ENCODE measurements at regions not wholly inside any gene's neighbourhood (a gene's known extent, or its start where the extent isn't known, plus 50 kb on each side); places are given as distances from the start of the nearest gene placed in this dataset.

- no peak for TF ChIP-seq TCF4 (CRISPR knock-in tag; IDR thresholded peaks at IDR 0.05; ENCODE audit: borderline replicate concordance)
- no peak for TF ChIP-seq ESRRG (CRISPR knock-in tag; IDR thresholded peaks at IDR 0.05)
- no peak for TF ChIP-seq GLIS3 (CRISPR knock-in tag; IDR thresholded peaks at IDR 0.05)
- TF ChIP-seq SNAI2 (CRISPR knock-in tag; IDR thresholded peaks at IDR 0.05) = no peak
- TF ChIP-seq ZC3H10 (CRISPR knock-in tag; IDR thresholded peaks at IDR 0.05) = no peak
- no peak for TF ChIP-seq ZFP30 (CRISPR knock-in tag; IDR thresholded peaks at IDR 0.05)
Measured at GRCh38 chr22:48825802-48826520, 1001.7 kb downstream of the BRD1 start.

Measured in SK-N-SH treated with all-trans-retinoic acid at 6 μM for 48 hours (cell line).